HG03558 (cell line): ENCODE measurements at regions not wholly inside any gene's neighbourhood (a gene's known extent, or its start where the extent isn't known, plus 50 kb on each side); places are given as distances from the start of the nearest gene placed in this dataset.
A peak's percentile ranks its signal among the peaks of the same experiment; 100 is the strongest.

Experiments
- ATAC-seq: cut with Tn5 transposase; IDR thresholded peaks from one replicate; pipeline ENCODE4 v1.9.1; 2021; ENCODE audit warnings: moderate number of reproducible peaks; ENCODE audit not compliant: unreplicated experiment; ENCODE audit errors: extremely low read depth

GRCh38 chr12:82054566-82054965 lies 295.4 kb upstream of the PPFIA2 start:
- no peak for ATAC-seq

- ATAC-seq = no peak
Observed at GRCh38 chr12:82047446-82047845, 288.3 kb upstream of the PPFIA2 start.

- ATAC-seq = no peak
Observed at GRCh38 chr12:82040987-82041743, 282.0 kb upstream of the PPFIA2 start.

- ATAC-seq = no peak
Observed at GRCh38 chr12:82034769-82035168, 275.6 kb upstream of the PPFIA2 start.

GRCh38 chr12:82029936-82030335 lies 270.8 kb upstream of the PPFIA2 start:
- no peak for ATAC-seq

- ATAC-seq = no peak
Observed at GRCh38 chr12:82028772-82029171, 269.6 kb upstream of the PPFIA2 start.

- ATAC-seq = no peak
Observed at GRCh38 chr12:82027612-82028011, 268.5 kb upstream of the PPFIA2 start.

- no peak for ATAC-seq
Observed at GRCh38 chr12:82025462-82025861, 266.3 kb upstream of the PPFIA2 start.

GRCh38 chr12:82019533-82019932 lies 260.4 kb upstream of the PPFIA2 start:
- no peak for ATAC-seq

GRCh38 chr12:82015623-82016347 lies 256.6 kb upstream of the PPFIA2 start:
- ATAC-seq = peak; percentile 44

GRCh38 chr12:82012176-82012575 lies 253.0 kb upstream of the PPFIA2 start:
- no peak for ATAC-seq

- ATAC-seq = no peak
Observed at GRCh38 chr12:82009524-82009923, 250.4 kb upstream of the PPFIA2 start.

GRCh38 chr12:82008251-82008650 lies 249.1 kb upstream of the PPFIA2 start:
- no peak for ATAC-seq

GRCh38 chr12:81998761-81999378 lies 239.7 kb upstream of the PPFIA2 start:
- ATAC-seq = no peak

- no peak for ATAC-seq
Observed at GRCh38 chr12:81992461-81992860, 233.3 kb upstream of the PPFIA2 start.

GRCh38 chr12:81991868-81992267 lies 232.7 kb upstream of the PPFIA2 start:
- ATAC-seq = no peak

GRCh38 chr12:81988362-81988761 lies 229.2 kb upstream of the PPFIA2 start:
- ATAC-seq = no peak

- ATAC-seq = no peak
Observed at GRCh38 chr12:81987371-81987770, 228.2 kb upstream of the PPFIA2 start.

GRCh38 chr12:81976661-81977060 lies 217.5 kb upstream of the PPFIA2 start:
- ATAC-seq = no peak

- no peak for ATAC-seq
Observed at GRCh38 chr12:81974762-81975161, 215.6 kb upstream of the PPFIA2 start.

- ATAC-seq = no peak
Observed at GRCh38 chr12:81968421-81968820, 209.3 kb upstream of the PPFIA2 start.
